Epidermal melanocyte (primary cell): ENCODE measurements at regions not wholly inside any gene's neighbourhood (a gene's known extent, or its start where the extent isn't known, plus 50 kb on each side); places are given as distances from the start of the nearest gene placed in this dataset.

Experiments
- DNase-seq: peaks from one replicate; pipeline ENCODE4 v3.0.0; 2011; ENCODE audit warnings: low spot score; ENCODE audit not compliant: insufficient read length

DNA sequence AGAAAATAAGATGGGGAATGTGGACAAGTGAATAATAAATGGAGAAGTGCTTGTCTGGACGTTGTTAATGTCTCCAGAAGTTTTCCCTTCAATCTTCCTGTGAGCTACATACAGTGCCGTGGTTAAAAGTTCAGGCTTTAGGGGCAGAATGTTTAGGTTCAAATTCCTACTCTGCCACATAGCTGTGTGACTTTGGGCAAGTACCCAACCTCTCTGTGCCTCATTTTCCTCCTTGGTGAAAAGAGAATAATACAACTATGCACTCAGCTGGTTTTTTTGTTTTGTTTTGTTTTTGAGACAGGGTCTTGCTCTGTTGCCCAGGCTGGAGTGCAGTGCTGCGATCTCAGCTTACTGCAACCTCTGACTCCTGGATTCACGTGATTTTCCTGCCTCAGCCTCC, 143.5 kb downstream of the CHIC2 start:
- no peak for DNase-seq

DNA sequence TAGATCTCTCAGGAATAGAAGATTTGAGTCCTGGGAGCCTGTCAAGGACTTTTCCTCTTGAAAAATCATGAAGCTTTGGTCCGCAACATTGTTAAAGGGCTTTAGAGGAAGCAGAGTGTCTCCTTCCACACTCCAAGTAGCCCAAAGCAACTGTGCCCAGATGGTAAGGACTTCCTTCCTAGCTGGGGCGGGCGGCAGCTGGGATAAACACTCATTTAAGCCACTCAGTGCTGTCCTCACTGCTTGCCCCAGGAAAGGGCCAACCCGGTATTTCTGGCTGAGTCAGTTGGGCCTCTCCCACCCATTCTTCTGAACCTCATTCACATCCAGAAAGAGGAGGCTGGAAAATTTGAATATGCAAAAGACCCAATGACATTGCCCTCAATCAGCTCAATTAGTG, 144.3 kb downstream of the CHIC2 start:
- DNase-seq = no peak

- no peak for DNase-seq
Measured at GRCh38 chr4:53919535-53919934, 144.9 kb downstream of the CHIC2 start.

GRCh38 chr4:53917729-53918128, 146.7 kb downstream of the CHIC2 start:
- DNase-seq = no peak

GRCh38 chr4:53916431-53916889, 147.9 kb downstream of the CHIC2 start:
- DNase-seq = no peak

- DNase-seq = no peak
Measured at GRCh38 chr4:53914313-53915016, 149.9 kb downstream of the CHIC2 start.

GRCh38 chr4:53913771-53914170, 150.6 kb downstream of the CHIC2 start:
- no peak for DNase-seq

- DNase-seq = no peak
Measured at GRCh38 chr4:53912766-53913497, 151.5 kb downstream of the CHIC2 start.

DNA sequence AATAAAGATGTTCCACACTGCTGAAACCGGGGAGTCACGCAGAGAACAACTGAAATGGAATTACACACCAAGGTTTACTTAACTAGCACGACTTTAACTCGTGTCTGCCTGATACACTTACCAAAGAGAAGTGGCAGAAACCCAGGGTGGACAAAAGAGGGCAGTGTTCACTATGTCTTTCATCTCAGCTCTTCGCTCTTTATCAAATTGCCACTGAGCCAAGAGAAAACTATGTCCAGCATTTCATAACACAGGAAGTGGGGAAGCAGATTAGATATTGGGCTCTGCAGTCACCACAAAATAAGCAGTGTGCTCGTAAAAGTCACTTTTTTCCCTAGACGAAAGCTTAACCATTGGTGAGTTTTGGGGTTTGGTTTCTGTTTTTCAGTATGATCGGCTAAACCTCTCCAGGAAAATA, 155.7 kb downstream of the CHIC2 start:
- DNase-seq = peak; percentile 58

DNA sequence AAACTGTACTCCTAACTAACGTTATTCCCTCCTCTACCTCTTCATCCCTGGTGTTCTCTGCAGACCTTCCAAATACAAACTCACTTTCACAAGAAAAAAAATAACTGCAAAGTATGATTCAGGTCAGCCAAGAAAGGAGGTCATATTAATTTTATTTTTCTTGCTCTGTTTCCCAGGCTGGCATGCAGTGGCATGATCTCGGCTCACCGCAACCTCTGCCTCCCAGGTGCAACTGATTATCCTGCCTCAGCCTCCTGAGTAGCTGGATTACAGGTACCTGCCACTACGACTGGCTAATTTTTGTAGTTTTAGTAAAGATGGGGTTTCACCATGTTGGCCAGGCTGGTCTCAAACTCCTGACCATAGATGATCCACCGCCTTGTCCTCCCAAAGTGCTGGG, 156.6 kb downstream of the CHIC2 start:
- DNase-seq = no peak

DNA sequence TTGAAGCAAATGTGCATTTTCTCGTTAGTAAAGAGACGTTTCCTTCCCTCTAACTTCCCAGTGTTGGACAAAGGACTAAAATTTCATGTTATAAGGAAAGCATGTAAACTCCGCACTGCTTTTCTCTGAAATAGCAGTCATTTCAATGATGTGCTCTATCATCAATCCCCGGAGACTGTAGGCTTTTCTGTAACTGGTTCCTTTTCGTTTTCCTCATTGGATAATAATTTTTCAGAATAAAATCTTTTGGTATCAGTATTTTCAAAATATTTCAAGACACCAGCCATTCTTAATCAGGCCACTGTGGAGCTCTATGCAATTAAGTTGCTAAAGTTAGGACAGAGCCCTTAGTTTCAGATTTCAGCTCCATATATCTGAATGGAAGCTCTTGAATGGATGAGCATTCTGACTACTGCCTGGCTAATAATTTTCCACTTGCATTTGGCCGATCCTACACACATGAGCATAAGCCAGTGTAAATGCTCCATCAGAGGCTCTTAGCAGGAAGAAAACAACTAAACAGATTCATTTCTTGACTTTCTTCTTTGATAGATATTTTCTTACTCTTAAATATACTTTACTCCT, 157.7 kb downstream of the CHIC2 start:
- DNase-seq = no peak

DNA sequence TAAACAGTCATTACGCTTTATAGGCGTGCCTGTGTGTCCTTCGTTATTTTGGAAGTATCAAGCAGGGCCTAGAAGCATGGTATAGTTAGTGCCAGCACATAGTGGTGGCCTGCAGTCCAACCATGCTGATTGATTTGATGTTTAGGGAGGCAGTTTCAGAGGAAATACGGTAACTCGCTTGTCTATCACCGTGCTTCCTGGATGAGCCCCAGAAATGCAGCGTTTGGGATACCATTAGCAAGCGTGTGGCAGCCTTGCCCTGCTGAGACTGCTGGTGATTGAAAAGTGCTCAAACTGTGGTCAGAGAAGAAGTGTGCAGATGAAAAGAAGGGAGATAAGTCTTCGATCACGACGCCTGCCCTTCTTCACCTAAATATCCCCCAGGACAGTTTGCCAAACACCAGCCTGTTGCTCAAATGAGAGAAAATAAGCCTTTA, 158.4 kb downstream of the CHIC2 start:
- no peak for DNase-seq

DNA sequence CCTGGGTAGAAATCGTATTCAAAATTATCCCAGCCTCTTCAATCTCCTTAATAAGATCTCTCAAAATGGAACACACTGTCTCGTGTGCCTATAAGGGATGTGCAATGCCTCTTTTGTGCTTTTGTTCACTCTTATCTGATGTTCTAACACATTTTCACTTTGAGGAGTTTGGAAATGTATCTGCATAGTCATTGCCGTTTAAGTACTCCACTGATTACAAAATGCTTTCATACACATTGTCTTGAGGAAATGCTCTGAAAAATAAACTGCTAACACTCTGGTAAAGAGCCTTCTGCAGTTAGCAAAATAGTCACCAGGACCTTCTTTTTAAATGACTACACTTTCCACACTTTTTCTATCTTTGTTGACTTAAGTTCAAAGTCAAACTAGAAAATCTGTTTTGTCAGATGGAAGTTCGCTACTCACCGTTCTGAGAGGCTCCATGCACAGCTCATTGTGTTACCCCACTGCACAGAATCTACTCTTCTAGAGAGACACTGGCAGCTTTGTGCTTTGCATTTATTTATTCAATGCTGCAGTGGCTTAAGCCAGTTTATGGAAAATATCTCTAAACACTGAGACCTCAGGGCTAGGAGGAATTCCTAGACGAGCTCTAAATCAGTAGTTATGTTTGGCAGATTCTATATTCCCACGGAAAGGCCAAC, 159.0 kb downstream of the CHIC2 start:
- no peak for DNase-seq

DNA sequence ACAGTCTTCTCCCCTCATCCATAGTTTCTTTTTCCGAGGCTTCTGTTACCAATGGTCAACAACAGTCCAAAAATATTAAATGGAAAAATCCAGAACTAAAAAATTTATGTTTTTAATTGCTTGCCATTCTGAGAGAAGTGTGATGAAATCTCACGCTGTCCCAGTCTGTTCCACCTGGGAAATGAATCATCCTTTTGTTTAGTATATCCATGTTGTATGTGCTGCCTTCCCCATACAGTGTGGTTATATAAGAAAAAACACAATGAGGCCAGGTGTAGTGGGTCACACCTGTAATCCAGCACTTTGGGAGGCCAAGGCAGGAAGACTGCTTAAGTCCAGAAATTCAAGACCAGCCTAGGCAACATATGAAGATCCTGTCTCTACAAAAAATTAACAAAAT, 161.6 kb downstream of the CHIC2 start:
- DNase-seq = no peak

DNA sequence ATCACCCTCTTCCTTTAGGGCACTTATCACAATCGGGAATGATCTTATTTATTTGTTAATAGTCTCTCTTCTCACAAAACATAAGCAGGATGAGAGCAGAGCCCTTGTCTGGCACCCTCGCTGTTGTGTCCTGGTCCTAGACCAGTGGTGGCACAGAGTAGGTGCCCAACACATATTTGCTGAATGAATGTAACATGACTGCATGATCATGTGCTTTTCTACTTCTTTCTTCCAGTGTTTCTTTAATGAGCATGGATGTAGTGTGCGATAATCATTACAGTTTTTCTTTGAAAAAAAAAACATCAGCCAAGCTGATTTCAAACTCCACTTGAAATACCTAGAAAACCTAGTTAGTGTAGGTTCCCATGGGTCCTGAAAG, 164.1 kb downstream of the CHIC2 start:
- no peak for DNase-seq

DNA sequence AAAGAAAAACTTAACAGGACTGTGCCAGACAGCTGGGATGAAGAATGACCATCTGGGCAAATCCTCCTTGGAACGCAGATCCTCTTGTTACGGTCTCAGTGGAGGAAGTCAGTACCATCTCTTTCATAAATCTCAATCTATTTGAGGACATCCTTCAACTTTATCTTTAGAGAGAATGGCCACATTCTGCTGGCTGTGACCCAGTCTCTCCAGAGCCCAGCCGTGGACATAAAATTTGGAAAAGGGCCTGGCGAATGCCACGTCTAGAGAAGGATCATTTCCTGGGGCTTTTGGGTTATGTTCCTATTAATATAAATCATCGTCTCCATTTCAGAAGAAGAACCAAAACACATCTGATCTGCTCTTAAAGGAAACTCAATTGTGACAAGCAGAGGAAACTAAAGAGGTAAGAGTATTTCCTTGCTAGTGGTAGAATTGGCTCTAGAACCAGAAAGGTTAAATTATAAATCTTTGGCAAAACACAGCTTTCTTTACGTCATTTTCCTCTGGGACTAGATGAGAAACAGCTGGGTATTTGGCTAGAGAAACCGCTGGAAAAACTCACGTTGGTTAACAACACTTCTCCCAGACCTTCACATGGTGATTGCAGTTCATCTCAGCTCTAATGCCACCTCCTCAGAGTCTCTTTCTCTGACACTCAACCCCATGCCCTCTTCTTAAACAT, 164.7 kb downstream of the CHIC2 start:
- no peak for DNase-seq

- no peak for DNase-seq
Measured at GRCh38 chr4:53895137-53895536, 169.3 kb downstream of the CHIC2 start.

- DNase-seq = no peak
Measured at GRCh38 chr4:53890461-53890860, 173.9 kb downstream of the CHIC2 start.

GRCh38 chr4:53889326-53890055, 174.9 kb downstream of the CHIC2 start:
- DNase-seq = no peak

DNA sequence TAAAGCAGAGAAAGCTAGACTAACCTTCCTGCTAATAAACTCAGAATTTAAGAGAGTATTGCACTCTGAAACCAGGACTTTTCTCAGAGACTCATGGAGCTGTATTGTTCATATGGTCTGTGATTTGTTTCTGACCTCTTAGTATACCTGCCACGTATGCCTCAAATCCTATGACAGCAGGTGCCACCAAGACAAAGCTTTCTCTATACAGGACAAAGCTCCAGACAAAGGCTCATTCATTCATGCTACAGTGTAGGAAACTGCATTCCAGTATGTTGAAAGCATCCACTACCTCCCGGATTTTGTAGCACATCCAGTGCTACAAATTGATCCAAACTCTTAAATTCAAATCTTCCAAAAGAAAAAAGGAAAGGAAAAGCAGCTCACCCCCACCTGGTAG, 178.3 kb downstream of the CHIC2 start:
- no peak for DNase-seq

- no peak for DNase-seq
Measured at GRCh38 chr4:53885668-53886067, 178.7 kb downstream of the CHIC2 start.
